ENCODE measurements at regions not wholly inside any gene's neighbourhood (a gene's known extent, or its start where the extent isn't known, plus 50 kb on each side); places are given as distances from the start of the nearest gene placed in this dataset.

GRCh38 chr4:59728496-59728895 lies 1471.6 kb upstream of the ADGRL3 start:
- TF ChIP-seq POLR2A (IDR thresholded peaks at IDR 0.05), result no peak
- TF ChIP-seq CTCF (IDR thresholded peaks at IDR 0.05), result no peak
- Histone ChIP-seq H3K4me1 (replicated peaks in 1 of 2) (no peaks in the 10 kb centered on the region), H3K4me3 (no peak overlapping the region), H3K27me3 (no peaks in the 10 kb centered on the region), H3K9me3 (replicated peaks in 1 of 3) (no peaks in the 10 kb centered on the region), H3K27ac (no peak overlapping the region), H3K36me3 (replicated peaks in 1 of 2) (no peaks in the 10 kb centered on the region)
- WGBS, 4 donors, result 50 to 83% (median 67%) methylated on average over 1 of the region's 1 CpG
- no peak for DNase-seq
- intact Hi-C loops (cut with DNase I), result no loop called here

GRCh38 chr4:59729321-59729720 lies 1470.8 kb upstream of the ADGRL3 start:
- Histone ChIP-seq H3K27ac (no peak overlapping the region), H3K36me3 (replicated peaks in 1 of 2) (no peaks in the 10 kb centered on the region), H3K4me3 (no peak overlapping the region), H3K9me3 (replicated peaks in 1 of 3) (no peaks in the 10 kb centered on the region), H3K27me3 (no peaks in the 10 kb centered on the region), H3K4me1 (replicated peaks in 1 of 2) (no peaks in the 10 kb centered on the region)
- intact Hi-C loops (cut with DNase I), result no loop called here
- TF ChIP-seq CTCF (IDR thresholded peaks at IDR 0.05) (no peak), POLR2A (IDR thresholded peaks at IDR 0.05) (no peak)
- DNase-seq, result no peak
- 60 to 77% (median 64%) methylated on average over 2 of the region's 2 CpGs for WGBS, 4 donors

- no peak for TF ChIP-seq CTCF (IDR thresholded peaks at IDR 0.05)
- TF ChIP-seq POLR2A (IDR thresholded peaks at IDR 0.05), result no peak
- DNase-seq, result no peak
- intact Hi-C loops (cut with DNase I), result no loop called here
- H3K4me1 ChIP-seq (replicated peaks in 1 of 2), result no peaks in the 10 kb centered on the region
- peaks cover 0 to 4% (median 0%) of the 10 kb centered on the region in 3 donors for H3K9me3 ChIP-seq (replicated peaks in 1 of 3)
- H3K27me3 ChIP-seq, result no peaks in the 10 kb centered on the region
- H3K36me3 ChIP-seq (replicated peaks in 1 of 2), result no peaks in the 10 kb centered on the region
- H3K27ac ChIP-seq, result no peak overlapping the region
- WGBS, 4 donors, result 82 to 94% (median 90%) methylated on average over 1 of the region's 1 CpG
- H3K4me3 ChIP-seq, result no peak overlapping the region
These were observed 1451.7 kb upstream of the ADGRL3 start for GRCh38 chr4:59748433-59748832.

- 66 to 89% (median 74%) methylated on average over 2 to 9 of the region's 9 CpGs for WGBS, 4 donors
- no peak for DNase-seq
- Histone ChIP-seq H3K9me3 (replicated peaks in 1 of 3) (no peaks in the 10 kb centered on the region), H3K4me3 (no peak overlapping the region), H3K4me1 (replicated peaks in 1 of 2) (no peaks in the 10 kb centered on the region), H3K36me3 (replicated peaks in 1 of 2) (no peaks in the 10 kb centered on the region), H3K27ac (no peak overlapping the region), H3K27me3 (no peaks in the 10 kb centered on the region)
- TF ChIP-seq POLR2A (IDR thresholded peaks at IDR 0.05) (no peak), CTCF (IDR thresholded peaks at IDR 0.05) (no peak)
- intact Hi-C loops (cut with DNase I), result no loop called here
These were observed 1440.9 kb upstream of the ADGRL3 start for GRCh38 chr4:59759082-59759825.
